Activated CD8-positive, alpha-beta T cell treated with anti-CD3 and anti-CD28 coated beads, Interleukin-2, amount 10 ng/mL, durations not matched to agents 7 days and 5 days (primary cell): ENCODE measurements at regions not wholly inside any gene's neighbourhood (a gene's known extent, or its start where the extent isn't known, plus 50 kb on each side); places are given as distances from the start of the nearest gene placed in this dataset.
"Not testable (repeated sequence)": the region's sequence is repeated elsewhere in the genome, so short reads cannot be mapped to it uniquely, and the experiment has no call there.

Experiments
- ATAC-seq: fragments of 150-1000 bp; cut with Tn5 transposase; one replicate; pipeline ENCODE4 v1.10.0; 2021; ENCODE audit warnings: moderate library complexity
- CTCF ChIA-PET: fragments of 350-600 bp; sonication (Branson Sonifier 250); formaldehyde crosslinking; loops from one replicate; lab custom pipeline; 2021; ENCODE audit warnings: antibody characterized with exemption; lab: Charles Lee
- POLR2A ChIA-PET: fragments of 350-600 bp; sonication (Branson Sonifier 250); formaldehyde crosslinking; loops from one replicate; lab custom pipeline; 2021; ENCODE audit warnings: antibody characterized with exemption; lab: Charles Lee
- DNase-seq: peaks from one replicate; pipeline ENCODE4 v3.0.0-alpha.2; 2020
- H3K27ac Mint-ChIP-seq: one replicate; pipeline ENCODE4 v1.8.0; 2021; ENCODE audit warnings: mild to moderate bottlenecking, mixed read lengths
- H3K27me3 Mint-ChIP-seq: one replicate; pipeline ENCODE4 v1.8.0; 2021; ENCODE audit warnings: low read depth, mixed read lengths
- H3K36me3 Mint-ChIP-seq: one replicate; pipeline ENCODE4 v1.8.0; 2021; ENCODE audit warnings: low read depth, mixed read lengths
- H3K4me1 Mint-ChIP-seq: one replicate; pipeline ENCODE4 v1.8.0; 2021; ENCODE audit warnings: low read depth, mixed read lengths
- H3K4me3 Mint-ChIP-seq: one replicate; pipeline ENCODE4 v1.8.0; 2021; ENCODE audit warnings: mild to moderate bottlenecking, mixed read lengths
- H3K9me3 Mint-ChIP-seq: one replicate; pipeline ENCODE4 v1.8.0; 2022; ENCODE audit warnings: mixed read lengths; ENCODE audit not compliant: insufficient read depth

DNA sequence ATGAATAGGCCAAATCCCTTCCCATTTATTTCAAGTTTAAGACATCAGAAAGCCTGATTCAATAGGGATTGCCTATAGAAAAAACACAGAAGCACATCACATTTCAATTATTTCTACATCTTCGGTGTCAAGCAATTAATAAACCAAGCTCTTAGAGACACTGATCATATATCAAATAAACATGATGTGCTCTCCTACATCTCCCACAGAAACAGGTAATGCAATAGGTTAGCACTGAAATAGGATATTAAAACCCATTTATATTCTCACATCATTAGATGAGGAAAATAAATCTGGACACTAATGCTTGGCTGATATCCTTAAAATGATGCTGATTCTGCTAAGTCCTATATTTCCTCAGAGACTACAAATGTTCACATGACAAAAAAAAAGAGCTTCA is 364.7 kb downstream of the MBD2 start:
- Mint-ChIP-seq H3K27ac (no peak overlapping the region), H3K36me3 (no peaks in the 10 kb centered on the region), H3K4me1 (no peaks in the 10 kb centered on the region), H3K27me3 (no peaks in the 10 kb centered on the region), H3K4me3 (no peak overlapping the region), H3K9me3 (no peaks in the 10 kb centered on the region)
- DNase-seq: no peak
- ChIA-PET CTCF (no interaction called here), POLR2A (no interaction called here)
- ATAC-seq: no peak

DNA sequence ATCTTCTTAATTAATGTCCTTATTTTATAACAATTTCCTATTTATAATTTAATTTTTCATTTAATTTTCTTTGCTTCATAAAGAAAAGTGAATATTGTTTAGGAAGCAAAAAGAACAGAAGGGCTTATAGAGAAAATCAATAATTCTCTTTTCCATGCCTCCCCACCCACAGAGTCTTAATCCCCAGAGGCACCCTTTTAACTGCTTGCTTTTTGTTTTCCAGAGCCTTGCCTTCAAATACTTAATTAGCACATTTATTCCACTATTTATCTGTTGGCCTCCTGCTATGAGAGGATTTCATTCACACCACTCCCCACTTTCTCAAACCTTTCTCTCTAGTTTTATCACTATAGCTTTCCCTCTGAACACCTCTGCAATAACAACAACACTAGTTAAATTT is 373.6 kb downstream of the MBD2 start:
- ATAC-seq (no peak), DNase-seq (no peak)
- no peaks in the 10 kb centered on the region for H3K4me1 Mint-ChIP-seq
- ChIA-PET POLR2A (no interaction called here), CTCF (no interaction called here)
- H3K9me3 Mint-ChIP-seq: no peaks in the 10 kb centered on the region
- no peak overlapping the region for H3K4me3 Mint-ChIP-seq
- no peaks in the 10 kb centered on the region for H3K27me3 Mint-ChIP-seq
- H3K36me3 Mint-ChIP-seq: no peaks in the 10 kb centered on the region
- H3K27ac Mint-ChIP-seq: no peak overlapping the region

DNA sequence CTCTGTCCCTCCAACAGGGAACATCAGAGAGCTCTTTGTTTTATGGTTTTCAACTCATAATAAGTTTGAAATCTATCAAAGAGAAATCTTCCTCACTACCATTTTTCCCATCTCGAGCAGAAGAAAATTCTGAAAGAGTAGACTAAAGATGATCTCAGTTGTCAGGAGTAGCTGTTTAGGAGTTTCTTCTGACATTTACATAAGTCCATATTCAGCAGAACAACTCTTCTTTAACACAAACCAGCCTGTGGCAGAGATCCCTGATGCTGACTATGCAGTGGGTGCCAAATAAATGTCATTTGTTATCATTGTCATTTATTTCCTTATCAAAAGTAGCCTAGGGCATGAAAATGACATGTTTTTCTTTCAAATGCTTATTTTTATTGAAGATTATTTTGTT is 380.7 kb downstream of the MBD2 start:
- Mint-ChIP-seq H3K4me1 (no peaks in the 10 kb centered on the region), H3K27me3 (no peaks in the 10 kb centered on the region), H3K9me3 (no peaks in the 10 kb centered on the region), H3K4me3 (no peak overlapping the region), H3K27ac (no peak overlapping the region), H3K36me3 (no peaks in the 10 kb centered on the region)
- ChIA-PET POLR2A (no interaction called here), CTCF (interaction anchor here (1.3 kb wide), 1 partner anchor 12 kb away, joined by 3 read pairs; no protein-coding TSS in a partner anchor)
- DNase-seq (no peak), ATAC-seq (no peak)

DNA sequence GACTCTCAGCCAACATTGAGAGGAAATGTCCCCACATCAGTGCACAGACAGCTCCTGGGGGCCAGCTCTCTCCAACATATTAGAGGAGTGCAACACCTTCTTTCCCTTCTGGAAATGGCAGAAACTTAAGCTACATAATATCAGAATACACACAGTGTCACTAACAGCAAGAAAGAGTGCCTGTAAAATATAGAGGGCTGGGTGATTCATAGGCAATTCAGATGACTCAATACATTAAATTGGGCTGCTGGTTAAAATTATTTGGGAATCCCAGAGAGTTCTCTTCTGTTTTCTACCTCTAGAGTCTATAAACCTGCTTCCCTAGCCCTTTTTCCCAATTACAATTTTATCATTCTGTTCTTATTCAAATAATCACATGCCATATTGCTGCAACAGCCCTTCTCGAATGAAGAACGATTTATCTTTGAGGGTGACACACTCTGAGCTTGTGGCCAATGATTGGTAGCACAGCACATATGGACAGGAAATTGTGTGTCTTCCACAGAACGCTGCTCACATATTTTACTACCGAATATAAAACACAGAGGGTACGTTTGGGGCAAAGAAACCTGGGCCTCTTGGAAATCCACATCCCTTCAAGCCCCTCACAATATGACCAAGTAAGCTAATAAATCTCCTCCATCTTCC is 381.2 kb downstream of the MBD2 start:
- Mint-ChIP-seq H3K4me1 (no peaks in the 10 kb centered on the region), H3K36me3 (no peaks in the 10 kb centered on the region), H3K27me3 (no peaks in the 10 kb centered on the region), H3K27ac (no peak overlapping the region), H3K9me3 (no peaks in the 10 kb centered on the region), H3K4me3 (no peak overlapping the region)
- CTCF ChIA-PET: interaction anchor here (1.3 kb wide), 1 partner anchor 13 kb away, joined by 3 read pairs; no protein-coding TSS in a partner anchor
- ATAC-seq (no peak), DNase-seq (no peak)
- POLR2A ChIA-PET: no interaction called here

DNA sequence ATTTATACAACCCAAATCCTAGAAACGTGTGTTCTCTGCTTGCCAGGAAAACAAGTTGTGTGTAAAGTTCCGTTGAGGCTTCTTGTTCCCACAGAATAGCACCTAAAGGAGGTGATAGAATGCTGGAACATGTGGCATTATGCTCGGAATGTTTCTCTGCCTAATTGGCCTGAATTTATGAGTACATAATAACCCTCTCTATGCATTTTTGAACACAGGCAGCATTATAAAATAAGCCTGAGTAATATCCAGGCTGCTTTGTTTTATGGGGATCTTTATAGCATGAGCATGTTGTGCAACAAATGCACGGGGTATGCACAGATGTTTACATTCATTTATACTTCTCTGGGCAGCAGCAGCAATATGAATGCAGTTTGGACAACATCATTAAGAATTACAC is 385.7 kb downstream of the MBD2 start:
- ChIA-PET CTCF (no interaction called here), POLR2A (no interaction called here)
- Mint-ChIP-seq H3K4me1 (no peaks in the 10 kb centered on the region), H3K4me3 (no peak overlapping the region), H3K27me3 (no peaks in the 10 kb centered on the region), H3K27ac (no peak overlapping the region), H3K36me3 (no peaks in the 10 kb centered on the region), H3K9me3 (peaks cover 8% of the 10 kb centered on the region)
- DNase-seq (no peak), ATAC-seq (no peak)

DNA sequence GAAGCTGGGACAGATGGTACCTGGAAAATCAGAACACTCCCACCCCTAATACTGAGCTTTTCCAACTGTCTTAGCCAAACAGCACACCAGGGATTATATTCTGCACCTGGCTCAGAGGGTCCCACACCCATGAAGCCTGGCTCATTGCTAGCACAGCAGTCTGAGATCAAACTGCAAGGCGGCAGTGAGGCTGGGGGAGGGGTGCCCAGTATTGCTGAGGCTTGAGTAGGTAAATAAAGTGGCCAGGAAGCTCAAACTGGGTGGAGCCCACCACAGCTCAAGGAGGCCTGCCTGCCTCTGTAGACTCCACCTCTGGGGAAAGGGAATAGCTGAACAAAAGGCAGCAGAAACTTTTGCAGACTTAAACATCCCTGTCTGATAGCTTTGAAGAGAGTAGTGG is 403.3 kb downstream of the MBD2 start:
- ATAC-seq, H3K4me3 Mint-ChIP-seq, H3K36me3 Mint-ChIP-seq, CTCF ChIA-PET, POLR2A ChIA-PET, H3K4me1 Mint-ChIP-seq, H3K27me3 Mint-ChIP-seq, DNase-seq, H3K27ac Mint-ChIP-seq: not testable (repeated sequence)
- peaks cover 14% of the 10 kb centered on the region for H3K9me3 Mint-ChIP-seq

DNA sequence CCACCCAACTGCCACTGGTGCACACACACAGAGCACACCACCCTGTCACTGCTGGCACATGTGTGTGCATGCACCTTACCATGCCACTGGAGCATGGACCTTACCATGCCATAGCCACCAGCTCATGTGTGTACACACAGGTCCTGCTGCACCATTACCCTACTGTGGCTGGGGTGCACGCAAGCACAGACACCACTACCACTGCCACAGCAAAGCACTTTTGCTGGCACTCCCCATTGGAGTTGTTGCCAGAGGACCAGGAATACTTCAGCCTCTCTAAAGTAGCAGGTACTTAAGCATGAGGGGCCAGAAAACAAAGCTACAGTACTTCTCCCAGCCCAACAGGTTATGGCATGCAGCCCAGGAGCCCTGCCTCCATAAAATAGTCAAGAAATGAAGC is 404.8 kb downstream of the MBD2 start:
- ChIA-PET POLR2A (no interaction called here), CTCF (no interaction called here)
- ATAC-seq: no peak

DNA sequence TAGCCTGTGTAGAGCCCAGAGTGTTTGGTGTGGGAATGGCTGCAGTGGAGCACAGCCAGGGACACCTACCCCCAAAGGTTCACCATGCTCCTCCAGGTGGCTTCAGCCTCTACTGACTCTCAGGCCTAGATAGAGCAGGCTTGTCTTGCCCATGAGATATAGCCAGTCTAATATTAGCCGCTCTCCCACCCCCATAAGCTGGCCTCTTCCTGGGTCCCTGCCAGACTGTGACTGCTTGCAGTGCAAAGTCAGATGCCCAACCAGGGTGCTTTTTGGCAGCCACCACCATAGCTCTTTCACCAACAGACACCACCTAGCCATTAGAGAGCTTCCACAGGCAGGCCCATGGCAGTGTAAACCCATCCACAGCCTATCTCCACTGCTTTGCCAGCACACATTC is 405.3 kb downstream of the MBD2 start:
- Mint-ChIP-seq H3K27me3 (no peaks in the 10 kb centered on the region), H3K4me3 (no peak overlapping the region), H3K4me1 (no peaks in the 10 kb centered on the region), H3K9me3 (no peaks in the 10 kb centered on the region), H3K36me3 (no peaks in the 10 kb centered on the region), H3K27ac (no peak overlapping the region)
- POLR2A ChIA-PET: no interaction called here
- ATAC-seq: no peak
- no peak for DNase-seq
- CTCF ChIA-PET: no interaction called here

More for the DNA sequence above, 404.8 kb downstream of the MBD2 start:
- DNase-seq: no peak
- H3K27me3 Mint-ChIP-seq: no peaks in the 10 kb centered on the region
- H3K27ac Mint-ChIP-seq: no peak overlapping the region
- no peaks in the 10 kb centered on the region for H3K36me3 Mint-ChIP-seq
- H3K4me1 Mint-ChIP-seq: no peaks in the 10 kb centered on the region
- no peaks in the 10 kb centered on the region for H3K9me3 Mint-ChIP-seq
- no peak overlapping the region for H3K4me3 Mint-ChIP-seq

DNA sequence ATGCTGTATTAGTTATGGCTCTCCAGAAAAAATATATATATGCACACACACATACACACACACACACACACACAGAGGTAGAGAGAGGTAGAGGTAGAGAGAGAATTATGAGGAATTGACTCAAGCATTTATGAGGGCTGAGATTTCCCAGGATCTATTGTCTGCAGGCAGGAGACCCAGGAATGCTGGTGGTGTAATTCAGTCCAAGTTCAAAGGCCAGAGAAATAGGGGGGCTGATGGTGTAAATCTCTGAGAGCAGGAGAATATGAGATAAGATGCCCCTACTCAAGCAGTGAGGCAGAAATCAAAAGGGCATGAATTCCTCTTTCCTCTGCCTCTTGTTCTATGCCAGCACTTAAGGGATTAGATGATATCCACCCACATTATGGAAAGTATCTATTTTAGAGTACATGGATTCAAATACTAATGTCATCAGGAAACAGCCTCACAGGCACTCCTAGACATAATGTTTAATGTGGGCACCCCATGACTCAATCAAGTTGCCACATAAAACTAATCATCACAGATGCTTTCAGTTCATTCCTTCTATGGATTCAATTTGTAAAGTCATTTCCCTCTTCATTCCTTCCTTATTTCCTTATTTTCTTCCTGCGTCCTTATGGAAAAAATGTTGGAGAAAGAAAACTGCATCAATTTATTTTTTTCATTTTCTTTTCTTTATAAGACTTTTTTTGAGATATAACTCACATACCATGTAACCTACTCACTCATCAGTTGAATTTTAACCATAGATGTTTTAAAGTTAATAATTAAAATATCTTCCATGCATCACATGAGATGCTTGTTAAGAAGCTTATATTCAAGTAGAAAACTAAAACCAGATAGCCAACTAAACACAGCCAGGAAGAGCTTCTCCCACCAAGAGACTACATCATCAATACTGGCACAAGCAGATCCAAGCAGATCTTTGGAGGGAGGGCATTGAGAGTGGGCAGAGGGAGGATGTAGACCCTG is 406.2 kb downstream of the MBD2 start:
- H3K36me3 Mint-ChIP-seq: no peaks in the 10 kb centered on the region
- H3K27ac Mint-ChIP-seq: no peak overlapping the region
- H3K4me3 Mint-ChIP-seq: no peak overlapping the region
- no peaks in the 10 kb centered on the region for H3K27me3 Mint-ChIP-seq
- DNase-seq (no peak), ATAC-seq (no peak)
- CTCF ChIA-PET: no interaction called here
- H3K4me1 Mint-ChIP-seq: no peaks in the 10 kb centered on the region
- no peaks in the 10 kb centered on the region for H3K9me3 Mint-ChIP-seq
- POLR2A ChIA-PET: no interaction called here

DNA sequence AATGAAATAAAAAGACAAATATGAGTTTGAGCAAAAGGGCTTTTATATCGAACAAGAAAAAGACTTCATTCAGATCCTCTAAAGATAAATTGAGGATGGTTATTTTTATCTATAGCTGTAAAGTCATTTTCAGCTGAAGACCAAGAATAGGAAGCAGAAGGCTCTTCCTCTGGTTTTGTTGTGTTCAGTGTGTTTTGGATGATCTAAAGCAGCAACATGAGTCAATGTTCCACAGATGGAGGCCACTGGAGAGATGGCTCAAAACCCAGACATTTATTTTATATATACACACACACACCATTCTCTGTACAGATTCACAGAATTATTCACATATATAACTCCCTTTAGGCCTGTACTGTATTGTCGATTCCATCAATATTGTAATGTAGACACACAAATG is 424.3 kb downstream of the MBD2 start:
- ATAC-seq: no peak

DNA sequence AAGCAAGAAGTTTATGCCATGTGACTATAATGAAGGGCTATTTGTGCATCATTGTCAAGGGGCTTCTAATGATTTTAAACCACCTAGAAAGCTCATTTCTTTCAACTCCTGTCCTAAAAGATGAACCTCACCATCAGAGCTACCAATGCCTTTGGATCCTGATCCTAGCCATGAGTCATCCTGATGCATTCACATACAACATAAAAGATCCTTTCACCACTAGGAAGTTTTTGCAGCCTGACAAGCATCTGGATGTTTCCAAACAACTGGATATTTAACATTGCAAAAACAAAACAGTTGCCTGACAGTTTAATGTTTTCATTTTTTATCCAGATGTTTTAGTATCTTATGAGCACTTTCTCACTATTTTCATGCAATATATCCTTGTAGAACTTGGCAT is 425.3 kb downstream of the MBD2 start:
- POLR2A ChIA-PET: no interaction called here
- CTCF ChIA-PET: no interaction called here

More for the DNA sequence above, 424.3 kb downstream of the MBD2 start:
- Mint-ChIP-seq H3K4me1 (no peaks in the 10 kb centered on the region), H3K36me3 (no peaks in the 10 kb centered on the region), H3K27ac (no peak overlapping the region), H3K4me3 (no peak overlapping the region), H3K9me3 (no peaks in the 10 kb centered on the region), H3K27me3 (no peaks in the 10 kb centered on the region)
- ChIA-PET POLR2A (no interaction called here), CTCF (no interaction called here)
- no peak for DNase-seq

DNA sequence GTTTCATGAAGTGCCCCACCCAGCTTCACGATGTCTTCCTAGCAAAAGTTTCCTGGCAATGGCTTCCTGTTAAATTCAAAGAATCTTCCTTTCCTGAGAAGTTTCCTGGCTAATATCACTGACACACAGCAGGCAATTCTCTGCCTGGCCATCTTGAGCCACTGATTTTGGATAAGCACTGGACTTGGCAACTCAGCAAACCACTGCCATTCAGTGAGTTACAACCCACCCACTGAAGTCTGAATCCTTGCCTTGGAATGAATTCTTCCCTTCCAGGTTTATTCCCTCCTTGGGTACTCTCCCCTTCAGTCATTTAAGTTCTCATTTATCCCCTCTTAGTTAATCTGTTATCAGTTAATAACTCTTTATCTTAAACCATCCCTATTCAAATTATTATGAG is 426.0 kb downstream of the MBD2 start:
- ChIA-PET POLR2A (no interaction called here), CTCF (no interaction called here)
- Mint-ChIP-seq H3K36me3 (no peaks in the 10 kb centered on the region), H3K27ac (no peak overlapping the region), H3K4me1 (no peaks in the 10 kb centered on the region), H3K9me3 (no peaks in the 10 kb centered on the region), H3K27me3 (no peaks in the 10 kb centered on the region), H3K4me3 (no peak overlapping the region)
- ATAC-seq: no peak
- DNase-seq: no peak

More for the DNA sequence above, 425.3 kb downstream of the MBD2 start:
- ATAC-seq: no peak
- Mint-ChIP-seq H3K4me3 (no peak overlapping the region), H3K27ac (no peak overlapping the region), H3K9me3 (no peaks in the 10 kb centered on the region), H3K4me1 (no peaks in the 10 kb centered on the region), H3K27me3 (no peaks in the 10 kb centered on the region), H3K36me3 (no peaks in the 10 kb centered on the region)
- no peak for DNase-seq
